Parathyroid adenoma (tissue), 2 donors: ENCODE measurements at regions not wholly inside any gene's neighbourhood (a gene's known extent, or its start where the extent isn't known, plus 50 kb on each side); places are given as distances from the start of the nearest gene placed in this dataset.

Source experiments
- H2AFZ ChIP-seq: fragments of 300-600 bp; sonication (generic); one replicate; pipeline ENCODE4 v1.7.0; 2017; ENCODE audit warnings: antibody characterized with exemption, mild to moderate bottlenecking
- H3K27ac ChIP-seq: fragments of 300-600 bp; sonication (generic); one replicate; pipeline ENCODE4 v1.7.0; 2017
- H3K27me3 ChIP-seq: fragments of 300-600 bp; sonication (generic); one replicate; pipeline ENCODE4 v1.7.0; 2017; ENCODE audit warnings: low read length; ENCODE audit not compliant: control insufficient read depth, insufficient read depth
- H3K36me3 ChIP-seq: fragments of 300-600 bp; sonication (generic); one replicate; pipeline ENCODE4 v1.7.0; 2017; ENCODE audit warnings: low read length; ENCODE audit not compliant: control insufficient read depth, insufficient read depth
- H3K4me1 ChIP-seq: fragments of 300-600 bp; sonication (generic); one replicate; pipeline ENCODE4 v1.7.0; 2017; ENCODE audit warnings: control low read depth
- H3K4me2 ChIP-seq: fragments of 300-600 bp; sonication (generic); one replicate; pipeline ENCODE4 v1.7.0; 2017; ENCODE audit warnings: low read length
- H3K4me3 ChIP-seq: fragments of 300-600 bp; sonication (generic); one replicate; pipeline ENCODE4 v1.7.0; 2017; ENCODE audit warnings: low read depth, low read length
- H3K79me2 ChIP-seq: fragments of 300-600 bp; sonication (generic); one replicate; pipeline ENCODE4 v1.7.0; 2017; ENCODE audit warnings: control low read depth
- H3K9ac ChIP-seq: fragments of 300-600 bp; sonication (generic); one replicate; pipeline ENCODE4 v1.7.0; 2017; ENCODE audit warnings: mild to moderate bottlenecking
- H3K9me3 ChIP-seq: fragments of 300-600 bp; sonication (generic); one replicate; pipeline ENCODE4 v1.7.0; 2017; ENCODE audit warnings: low read length; ENCODE audit not compliant: control insufficient read depth
- TF ChIP-seq, protein P1 (sequence below): fragments of 300-600 bp; sonication (generic); IDR thresholded peaks from one replicate; pipeline ENCODE4 v1.7.0; 2017; ENCODE audit warnings: antibody characterized with exemption, mild to moderate bottlenecking
- donor health status: primary hyperparathyroidism.

DNA sequence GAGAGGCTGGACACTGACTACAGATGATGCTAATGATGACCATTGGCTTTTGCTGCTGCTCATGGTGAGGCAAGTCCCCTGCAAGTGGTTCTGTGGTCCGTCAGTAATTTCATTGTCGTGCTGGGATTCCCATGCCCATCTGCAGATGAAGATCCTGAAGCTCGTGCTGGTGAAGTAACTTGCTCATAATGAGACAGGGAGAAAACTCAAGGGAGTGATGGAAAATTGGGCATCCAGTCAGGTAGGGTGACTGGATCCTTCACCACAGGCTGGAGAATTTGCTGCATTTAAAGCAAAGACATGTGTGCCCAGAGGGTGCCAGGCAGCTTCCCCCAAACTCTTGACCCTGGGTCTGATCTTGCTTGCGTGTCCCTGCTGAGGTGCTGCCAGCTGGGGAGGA, 125.6 kb downstream of the TSN start:
- H3K36me3 ChIP-seq, result no peaks in the 10 kb centered on the region
- H3K27me3 ChIP-seq, result no peaks in the 10 kb centered on the region
- no peak overlapping the region for H3K4me3 ChIP-seq
- H3K9me3 ChIP-seq, result no peaks in the 10 kb centered on the region
- no peak overlapping the region for H3K9ac ChIP-seq
- TF ChIP-seq, protein P1, sequence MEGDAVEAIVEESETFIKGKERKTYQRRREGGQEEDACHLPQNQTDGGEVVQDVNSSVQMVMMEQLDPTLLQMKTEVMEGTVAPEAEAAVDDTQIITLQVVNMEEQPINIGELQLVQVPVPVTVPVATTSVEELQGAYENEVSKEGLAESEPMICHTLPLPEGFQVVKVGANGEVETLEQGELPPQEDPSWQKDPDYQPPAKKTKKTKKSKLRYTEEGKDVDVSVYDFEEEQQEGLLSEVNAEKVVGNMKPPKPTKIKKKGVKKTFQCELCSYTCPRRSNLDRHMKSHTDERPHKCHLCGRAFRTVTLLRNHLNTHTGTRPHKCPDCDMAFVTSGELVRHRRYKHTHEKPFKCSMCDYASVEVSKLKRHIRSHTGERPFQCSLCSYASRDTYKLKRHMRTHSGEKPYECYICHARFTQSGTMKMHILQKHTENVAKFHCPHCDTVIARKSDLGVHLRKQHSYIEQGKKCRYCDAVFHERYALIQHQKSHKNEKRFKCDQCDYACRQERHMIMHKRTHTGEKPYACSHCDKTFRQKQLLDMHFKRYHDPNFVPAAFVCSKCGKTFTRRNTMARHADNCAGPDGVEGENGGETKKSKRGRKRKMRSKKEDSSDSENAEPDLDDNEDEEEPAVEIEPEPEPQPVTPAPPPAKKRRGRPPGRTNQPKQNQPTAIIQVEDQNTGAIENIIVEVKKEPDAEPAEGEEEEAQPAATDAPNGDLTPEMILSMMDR, result no peak
- no peak overlapping the region for H3K4me2 ChIP-seq
- no peak overlapping the region for H2AFZ ChIP-seq
- H3K27ac ChIP-seq, result no peak overlapping the region
- H3K4me1 ChIP-seq, result no peaks in the 10 kb centered on the region
- no peaks in the 10 kb centered on the region for H3K79me2 ChIP-seq

- Histone ChIP-seq H3K27me3 (no peaks in the 10 kb centered on the region), H3K4me2 (no peak overlapping the region), H3K4me3 (no peak overlapping the region), H3K36me3 (no peaks in the 10 kb centered on the region), H2AFZ (no peak overlapping the region), H3K9me3 (no peaks in the 10 kb centered on the region), H3K4me1 (no peaks in the 10 kb centered on the region), H3K79me2 (no peaks in the 10 kb centered on the region), H3K27ac (no peak overlapping the region), H3K9ac (no peak overlapping the region)
- TF ChIP-seq, protein P1, result no peak
Observed at GRCh38 chr2:121881950-121882349, 126.5 kb downstream of the TSN start.

DNA sequence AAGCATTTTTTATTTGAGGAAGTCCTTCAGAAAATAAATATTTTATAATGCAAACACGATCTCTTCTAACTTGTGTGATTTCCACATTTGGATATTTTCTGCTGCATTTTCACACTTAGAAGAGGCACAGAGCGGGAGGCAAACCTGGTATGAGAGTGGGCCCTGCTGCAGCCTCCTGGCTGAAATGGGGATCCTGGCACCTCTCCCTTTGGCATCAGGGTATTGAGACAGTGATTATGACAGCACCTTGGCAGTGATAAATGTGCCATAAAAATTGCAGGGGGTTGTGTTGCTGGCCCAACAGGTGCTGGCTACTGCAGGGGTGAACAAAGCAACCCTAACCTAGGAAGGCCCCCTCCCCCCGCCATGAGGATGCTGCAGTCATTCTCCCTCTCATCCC, 128.6 kb downstream of the TSN start:
- Histone ChIP-seq H3K4me3 (no peak overlapping the region), H3K27ac (no peak overlapping the region), H3K36me3 (no peaks in the 10 kb centered on the region), H3K4me1 (no peaks in the 10 kb centered on the region), H3K4me2 (no peak overlapping the region), H3K79me2 (no peaks in the 10 kb centered on the region), H2AFZ (no peak overlapping the region), H3K9me3 (no peaks in the 10 kb centered on the region), H3K9ac (no peak overlapping the region), H3K27me3 (no peaks in the 10 kb centered on the region)
- TF ChIP-seq, protein P1, result no peak

DNA sequence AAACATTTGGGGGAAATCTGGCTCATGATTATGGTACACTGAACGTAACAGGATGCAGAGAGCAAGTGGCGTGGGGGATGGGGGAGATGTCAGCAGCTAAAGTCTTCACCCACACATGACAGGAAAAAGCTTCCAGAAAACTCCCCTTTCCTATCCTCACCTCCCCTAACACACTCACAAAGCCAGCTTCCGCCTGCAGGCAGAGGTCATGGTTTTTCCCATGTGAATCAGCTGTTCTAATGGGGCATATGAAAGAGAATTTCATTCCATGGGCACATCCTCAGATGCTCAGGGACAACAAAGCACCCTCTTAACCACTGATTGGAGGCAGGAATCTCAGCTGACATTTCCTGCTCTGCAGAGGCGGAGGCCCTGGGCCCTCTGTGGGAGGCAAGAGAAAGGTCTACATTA, 129.1 kb downstream of the TSN start:
- no peaks in the 10 kb centered on the region for H3K79me2 ChIP-seq
- TF ChIP-seq, protein P1, result no peak
- no peaks in the 10 kb centered on the region for H3K36me3 ChIP-seq
- no peaks in the 10 kb centered on the region for H3K27me3 ChIP-seq
- no peaks in the 10 kb centered on the region for H3K4me1 ChIP-seq
- H3K27ac ChIP-seq, result no peak overlapping the region
- H3K4me3 ChIP-seq, result no peak overlapping the region
- no peak overlapping the region for H3K4me2 ChIP-seq
- no peaks in the 10 kb centered on the region for H3K9me3 ChIP-seq
- H2AFZ ChIP-seq, result no peak overlapping the region
- no peak overlapping the region for H3K9ac ChIP-seq

GRCh38 chr2:121886059-121886458, 130.6 kb downstream of the TSN start:
- no peaks in the 10 kb centered on the region for H3K4me1 ChIP-seq
- no peak overlapping the region for H2AFZ ChIP-seq
- H3K4me3 ChIP-seq, result no peak overlapping the region
- H3K4me2 ChIP-seq, result no peak overlapping the region
- no peaks in the 10 kb centered on the region for H3K9me3 ChIP-seq
- no peak overlapping the region for H3K27ac ChIP-seq
- no peaks in the 10 kb centered on the region for H3K36me3 ChIP-seq
- H3K27me3 ChIP-seq, result no peaks in the 10 kb centered on the region
- no peak overlapping the region for H3K9ac ChIP-seq
- TF ChIP-seq, protein P1, result no peak
- no peaks in the 10 kb centered on the region for H3K79me2 ChIP-seq
